Cardiac fibroblast (primary cell): ENCODE measurements at regions not wholly inside any gene's neighbourhood (a gene's known extent, or its start where the extent isn't known, plus 50 kb on each side); places are given as distances from the start of the nearest gene placed in this dataset.

ENCODE experiments used
- DNase-seq, 2 donors: peaks; one replicate each; pipeline versions ENCODE4 v3.0.0 to v3.0.0-alpha.2; 2010; ENCODE audit warnings: low read depth in 2 of 2
- H3K4me3 ChIP-seq, 2 donors: replicated peaks in 1 of 2; 1 replicate in 1 of 2; 2 replicates in 1 of 2; pipeline ENCODE4 v1.5.1; 2011; ENCODE audit warnings: low read depth in 2 of 2, low read length in 2 of 2, mild to moderate bottlenecking in 2 of 2, moderate library complexity in 1 of 2
- TF ChIP-seq, protein P1 (sequence below): IDR thresholded peaks from one replicate; pipeline ENCODE4 v1.5.1; 2011; ENCODE audit warnings: low read depth, mild to moderate bottlenecking, low read length, inconsistent platforms

GRCh38 chr3:46086986-46087385 lies 59.7 kb upstream of the XCR1 start:
- no peak for DNase-seq
- H3K4me3 ChIP-seq = no peak overlapping the region
- TF ChIP-seq, protein P1, sequence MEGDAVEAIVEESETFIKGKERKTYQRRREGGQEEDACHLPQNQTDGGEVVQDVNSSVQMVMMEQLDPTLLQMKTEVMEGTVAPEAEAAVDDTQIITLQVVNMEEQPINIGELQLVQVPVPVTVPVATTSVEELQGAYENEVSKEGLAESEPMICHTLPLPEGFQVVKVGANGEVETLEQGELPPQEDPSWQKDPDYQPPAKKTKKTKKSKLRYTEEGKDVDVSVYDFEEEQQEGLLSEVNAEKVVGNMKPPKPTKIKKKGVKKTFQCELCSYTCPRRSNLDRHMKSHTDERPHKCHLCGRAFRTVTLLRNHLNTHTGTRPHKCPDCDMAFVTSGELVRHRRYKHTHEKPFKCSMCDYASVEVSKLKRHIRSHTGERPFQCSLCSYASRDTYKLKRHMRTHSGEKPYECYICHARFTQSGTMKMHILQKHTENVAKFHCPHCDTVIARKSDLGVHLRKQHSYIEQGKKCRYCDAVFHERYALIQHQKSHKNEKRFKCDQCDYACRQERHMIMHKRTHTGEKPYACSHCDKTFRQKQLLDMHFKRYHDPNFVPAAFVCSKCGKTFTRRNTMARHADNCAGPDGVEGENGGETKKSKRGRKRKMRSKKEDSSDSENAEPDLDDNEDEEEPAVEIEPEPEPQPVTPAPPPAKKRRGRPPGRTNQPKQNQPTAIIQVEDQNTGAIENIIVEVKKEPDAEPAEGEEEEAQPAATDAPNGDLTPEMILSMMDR = no peak

GRCh38 chr3:46086083-46086437 lies 58.8 kb upstream of the XCR1 start:
- no peak for DNase-seq
- TF ChIP-seq, protein P1 = no peak
- H3K4me3 ChIP-seq = no peak overlapping the region

GRCh38 chr3:46085421-46086082 lies 58.3 kb upstream of the XCR1 start:
- no peak for DNase-seq
- H3K4me3 ChIP-seq = no peak overlapping the region
- TF ChIP-seq, protein P1 = no peak

DNA sequence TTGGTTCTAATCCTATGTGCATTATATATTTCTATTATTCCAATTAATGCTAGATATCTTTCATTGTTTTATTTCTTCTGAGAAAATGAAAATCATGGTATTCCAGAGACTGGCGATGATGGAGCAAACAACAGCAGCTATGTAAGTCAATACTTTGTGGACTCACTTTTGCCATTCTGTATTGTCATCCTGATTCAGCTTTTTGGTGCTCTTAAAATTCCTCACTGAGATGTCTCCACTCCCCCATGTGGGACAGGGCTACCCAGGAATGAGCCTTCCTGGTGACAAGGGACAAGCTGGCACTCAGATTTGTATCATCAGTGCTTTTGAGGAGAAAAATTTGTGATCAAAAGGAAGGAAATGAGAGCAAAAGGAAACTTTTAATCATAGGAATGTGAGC lies 56.7 kb upstream of the XCR1 start:
- DNase-seq = no peak
- no peak overlapping the region for H3K4me3 ChIP-seq
- TF ChIP-seq, protein P1 = no peak

GRCh38 chr3:46082849-46083248 lies 55.6 kb upstream of the XCR1 start:
- TF ChIP-seq, protein P1 = no peak
- H3K4me3 ChIP-seq = no peak overlapping the region
- no peak for DNase-seq

GRCh38 chr3:46082021-46082420 lies 54.7 kb upstream of the XCR1 start:
- no peak overlapping the region for H3K4me3 ChIP-seq
- TF ChIP-seq, protein P1 = no peak

GRCh38 chr3:46080969-46081345 lies 53.7 kb upstream of the XCR1 start:
- no peak for DNase-seq
- TF ChIP-seq, protein P1 = no peak
- no peak overlapping the region for H3K4me3 ChIP-seq

More at GRCh38 chr3:46082021-46082420, 54.7 kb upstream of the XCR1 start:
- DNase-seq = no peak
